ENCODE measurements at regions not wholly inside any gene's neighbourhood (a gene's known extent, or its start where the extent isn't known, plus 50 kb on each side); places are given as distances from the start of the nearest gene placed in this dataset.

DNA sequence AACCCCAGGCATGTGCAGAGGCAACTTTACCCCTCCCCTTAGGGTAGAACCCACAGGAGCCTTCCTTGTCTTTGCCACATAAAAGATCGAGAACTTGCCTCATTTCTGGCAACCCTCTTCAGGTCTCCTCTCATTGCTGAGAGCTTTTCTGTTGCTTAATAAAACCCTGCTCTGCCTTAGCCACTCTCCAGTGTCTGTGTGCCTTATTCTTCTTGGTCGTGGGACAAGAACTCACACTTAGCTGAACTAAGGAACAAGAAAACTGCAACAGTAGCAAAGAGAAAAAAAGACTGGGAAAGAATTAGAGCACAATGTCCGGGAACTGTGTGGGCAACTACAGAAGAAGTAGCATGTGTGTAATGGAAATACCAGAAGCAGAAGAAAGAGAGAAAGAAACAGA, 56.2 kb upstream of the SMIM21 start:
- Histone ChIP-seq H3K27ac (ENCODE audit: low read depth in 1 of 2, low read length in 2 of 2) (no peak overlapping the region), H3K4me1 (ENCODE audit: insufficient read depth, low read length) (no peaks in the 10 kb centered on the region), H3K27me3 (ENCODE audit: control insufficient read depth in 1 of 2, insufficient read depth in 2 of 2, low read length in 2 of 2) (peaks cover 5 to 8% of the 10 kb centered on the region in 2 experiments), H3K36me3 (ENCODE audit: insufficient read depth, low read length) (no peaks in the 10 kb centered on the region), H3K4me3 (ENCODE audit: low read length) (no peak overlapping the region), H3K9me3 (ENCODE audit: control insufficient read depth in 1 of 2, insufficient read depth in 1 of 2, low read length in 2 of 2) (peaks cover 0 to 4% of the 10 kb centered on the region in 2 experiments)
- Mint-ChIP-seq H3K4me1 (ENCODE audit: low read depth) (no peaks in the 10 kb centered on the region), H3K27ac (no peak overlapping the region), H3K36me3 (ENCODE audit: low read depth) (no peaks in the 10 kb centered on the region), H3K9me3 (peaks cover 5% of the 10 kb centered on the region), H3K27me3 (peaks cover 48% of the 10 kb centered on the region), H3K4me3 (no peak overlapping the region)
- POLR2A ChIA-PET, result interaction anchor here (0.7 kb wide), 1 partner anchor 131 kb away, joined by 3 read pairs; no protein-coding TSS in a partner anchor
- DNase-seq (no peak), ATAC-seq (ENCODE audit: poor library complexity) (no peak)
- TF ChIP-seq, protein P1, sequence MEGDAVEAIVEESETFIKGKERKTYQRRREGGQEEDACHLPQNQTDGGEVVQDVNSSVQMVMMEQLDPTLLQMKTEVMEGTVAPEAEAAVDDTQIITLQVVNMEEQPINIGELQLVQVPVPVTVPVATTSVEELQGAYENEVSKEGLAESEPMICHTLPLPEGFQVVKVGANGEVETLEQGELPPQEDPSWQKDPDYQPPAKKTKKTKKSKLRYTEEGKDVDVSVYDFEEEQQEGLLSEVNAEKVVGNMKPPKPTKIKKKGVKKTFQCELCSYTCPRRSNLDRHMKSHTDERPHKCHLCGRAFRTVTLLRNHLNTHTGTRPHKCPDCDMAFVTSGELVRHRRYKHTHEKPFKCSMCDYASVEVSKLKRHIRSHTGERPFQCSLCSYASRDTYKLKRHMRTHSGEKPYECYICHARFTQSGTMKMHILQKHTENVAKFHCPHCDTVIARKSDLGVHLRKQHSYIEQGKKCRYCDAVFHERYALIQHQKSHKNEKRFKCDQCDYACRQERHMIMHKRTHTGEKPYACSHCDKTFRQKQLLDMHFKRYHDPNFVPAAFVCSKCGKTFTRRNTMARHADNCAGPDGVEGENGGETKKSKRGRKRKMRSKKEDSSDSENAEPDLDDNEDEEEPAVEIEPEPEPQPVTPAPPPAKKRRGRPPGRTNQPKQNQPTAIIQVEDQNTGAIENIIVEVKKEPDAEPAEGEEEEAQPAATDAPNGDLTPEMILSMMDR (IDR thresholded peaks at IDR 0.05), result no peak
- intact Hi-C loops (cut with DNase I, micrococcal nuclease), result loop anchor here in 1 of 2 experiments (10.0 kb wide), 1 partner anchor 1289 kb away; no protein-coding TSS in a partner anchor
- CTCF ChIA-PET, result no interaction called here

DNA sequence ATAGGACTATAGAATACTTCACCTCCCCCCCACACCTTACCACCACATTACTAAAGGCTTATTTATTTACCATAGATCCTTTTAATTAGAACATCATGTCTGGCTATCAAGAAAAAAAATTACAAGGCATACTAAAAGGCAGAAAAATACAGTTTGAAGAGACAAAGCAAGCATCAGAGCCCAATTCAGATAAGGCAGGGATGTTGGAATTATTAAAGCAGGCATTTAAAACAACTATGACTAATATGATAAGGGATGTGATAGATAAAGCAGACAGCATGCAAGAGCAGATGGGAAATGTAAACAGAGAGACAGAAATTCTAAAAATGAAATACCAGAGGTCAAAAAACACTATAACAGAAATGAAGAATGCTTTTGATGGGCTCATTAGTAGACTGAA, 55.4 kb upstream of the SMIM21 start:
- H3K4me1 ChIP-seq (ENCODE audit: insufficient read depth, low read length), result no peaks in the 10 kb centered on the region
- POLR2A ChIA-PET, result no interaction called here
- intact Hi-C loops (cut with DNase I, micrococcal nuclease), result loop anchor here in 1 of 2 experiments (10.0 kb wide), 1 partner anchor 1288 kb away; no protein-coding TSS in a partner anchor
- no peaks in the 10 kb centered on the region for H3K36me3 ChIP-seq (ENCODE audit: insufficient read depth, low read length)
- H3K9me3 Mint-ChIP-seq, result peaks cover 5% of the 10 kb centered on the region
- H3K36me3 Mint-ChIP-seq (ENCODE audit: low read depth), result no peaks in the 10 kb centered on the region
- H3K4me1 Mint-ChIP-seq (ENCODE audit: low read depth), result no peaks in the 10 kb centered on the region
- peaks cover 44% of the 10 kb centered on the region for H3K27me3 Mint-ChIP-seq
- no peak overlapping the region for H3K4me3 Mint-ChIP-seq
- TF ChIP-seq, protein P1 (IDR thresholded peaks at IDR 0.05), result no peak
- H3K4me3 ChIP-seq (ENCODE audit: low read length), result no peak overlapping the region
- CTCF ChIA-PET, result no interaction called here
- DNase-seq (no peak), ATAC-seq (ENCODE audit: poor library complexity) (no peak)
- peaks cover 0 to 4% of the 10 kb centered on the region in 2 experiments for H3K9me3 ChIP-seq (ENCODE audit: control insufficient read depth in 1 of 2, insufficient read depth in 1 of 2, low read length in 2 of 2)
- peaks cover 5 to 8% of the 10 kb centered on the region in 2 experiments for H3K27me3 ChIP-seq (ENCODE audit: control insufficient read depth in 1 of 2, insufficient read depth in 2 of 2, low read length in 2 of 2)
- no peak overlapping the region for H3K27ac Mint-ChIP-seq
- H3K27ac ChIP-seq (ENCODE audit: low read depth in 1 of 2, low read length in 2 of 2), result no peak overlapping the region

DNA sequence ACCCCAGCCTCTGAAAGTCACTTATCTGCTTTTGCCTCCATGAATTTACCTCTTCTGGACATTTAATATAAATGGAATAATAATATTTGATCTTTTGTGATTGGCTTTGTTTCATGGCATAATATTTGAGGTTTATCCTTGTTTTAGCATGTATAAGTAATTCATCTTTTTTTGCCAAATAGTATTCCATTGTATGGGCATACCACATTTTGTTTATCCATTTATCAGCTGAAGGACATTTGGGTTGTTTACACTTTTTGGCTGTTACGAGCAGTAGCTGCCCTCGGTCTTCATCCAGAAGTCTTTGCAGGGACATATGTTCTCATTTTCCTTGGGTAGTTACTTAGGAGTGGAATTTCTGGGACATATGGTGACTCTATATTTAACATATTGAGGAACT, 53.0 kb upstream of the SMIM21 start:
- Histone ChIP-seq H3K9me3 (ENCODE audit: control insufficient read depth in 1 of 2, insufficient read depth in 1 of 2, low read length in 2 of 2) (peaks cover 0 to 4% of the 10 kb centered on the region in 2 experiments), H3K4me3 (ENCODE audit: low read length) (no peak overlapping the region), H3K27ac (ENCODE audit: low read depth in 1 of 2, low read length in 2 of 2) (no peak overlapping the region), H3K36me3 (ENCODE audit: insufficient read depth, low read length) (no peaks in the 10 kb centered on the region), H3K4me1 (ENCODE audit: insufficient read depth, low read length) (no peaks in the 10 kb centered on the region), H3K27me3 (ENCODE audit: control insufficient read depth in 1 of 2, insufficient read depth in 2 of 2, low read length in 2 of 2) (peaks cover 5 to 8% of the 10 kb centered on the region in 2 experiments)
- intact Hi-C loops (cut with DNase I, micrococcal nuclease), result loop anchor here in 1 of 2 experiments (10.0 kb wide), 1 partner anchor 1286 kb away; no protein-coding TSS in a partner anchor
- Mint-ChIP-seq H3K36me3 (ENCODE audit: low read depth) (no peaks in the 10 kb centered on the region), H3K9me3 (peaks cover 5% of the 10 kb centered on the region), H3K27ac (no peak overlapping the region), H3K4me3 (no peak overlapping the region), H3K4me1 (ENCODE audit: low read depth) (no peaks in the 10 kb centered on the region), H3K27me3 (peaks cover 29% of the 10 kb centered on the region)
- no peak for DNase-seq
- ChIA-PET CTCF (no interaction called here), POLR2A (no interaction called here)
- TF ChIP-seq, protein P1 (IDR thresholded peaks at IDR 0.05), result no peak
- no peak for ATAC-seq (ENCODE audit: poor library complexity)
